ENCODE measurements at regions not wholly inside any gene's neighbourhood (a gene's known extent, or its start where the extent isn't known, plus 50 kb on each side); places are given as distances from the start of the nearest gene placed in this dataset.

DNA sequence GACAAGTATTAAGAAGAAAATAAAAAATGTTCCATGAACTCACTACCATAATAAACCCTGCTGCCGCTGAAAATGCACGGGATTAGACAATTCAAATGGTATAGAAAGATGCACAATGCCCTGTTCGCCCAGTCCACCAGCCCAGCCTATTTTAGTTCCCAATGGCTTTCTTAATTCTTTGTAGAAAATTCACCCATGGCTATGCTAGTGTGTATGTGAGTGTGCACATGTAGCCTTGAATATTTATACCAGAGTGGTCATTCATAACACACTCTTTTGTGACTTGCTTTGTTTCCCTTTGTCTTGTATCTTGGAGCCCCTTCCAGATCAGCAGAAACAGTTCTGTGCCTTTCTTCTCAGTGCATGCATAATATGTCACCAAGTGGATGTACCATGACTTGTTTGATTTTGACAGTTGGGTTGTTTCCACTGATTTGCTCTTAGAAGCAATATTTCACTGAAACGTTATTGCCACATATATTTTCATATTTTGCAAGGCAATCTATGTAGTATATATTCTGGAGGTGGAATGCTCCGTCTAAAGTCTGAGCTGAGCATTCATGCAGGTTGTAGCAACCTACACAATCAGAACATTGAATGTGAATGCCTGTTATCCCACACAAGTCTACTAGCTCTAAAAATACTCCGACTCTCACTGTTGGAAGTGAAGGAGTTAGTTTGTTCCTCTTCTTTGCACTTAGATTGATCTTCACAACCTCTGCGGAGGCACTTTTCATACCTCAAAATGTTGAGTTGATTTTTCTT lies 383.0 kb upstream of the EEF2KMT start:
- H3K27ac ChIP-seq (ENCODE audit: control insufficient read depth, insufficient read depth, low read length), result no peak overlapping the region
- no peaks in the 10 kb centered on the region for H3K36me3 ChIP-seq (ENCODE audit: control insufficient read depth in 2 of 2, extremely low read depth in 1 of 2, insufficient read depth in 2 of 2, low read length in 2 of 2)
- no peaks in the 10 kb centered on the region for H4K20me1 ChIP-seq (ENCODE audit: control insufficient read depth, extremely low read depth, insufficient read depth, low read length)
- no peaks in the 10 kb centered on the region for H3K27me3 ChIP-seq (ENCODE audit: control insufficient read depth, extremely low read depth, insufficient read depth, low read length)
- H3K4me3 ChIP-seq (ENCODE audit: control insufficient read depth in 2 of 3, extremely low read depth in 1 of 3, insufficient read depth in 2 of 3, low read depth in 1 of 3, low read length in 3 of 3), result no peak overlapping the region
- H2AFZ ChIP-seq (ENCODE audit: control insufficient read depth, low read length), result no peak overlapping the region
- H3K4me2 ChIP-seq (ENCODE audit: control insufficient read depth, extremely low read depth, insufficient read depth, low read depth, low read length), result no peak overlapping the region
- no peaks in the 10 kb centered on the region for H3K9me3 ChIP-seq (ENCODE audit: control insufficient read depth, low read depth, low read length)
- FAIRE-seq, result no peak
- dilution Hi-C loops (cut with MboI; ENCODE audit: extremely low pct_ligation_motif_present, low sequenced_read_pairs), result no loop called here
- no peaks in the 10 kb centered on the region for H3K79me2 ChIP-seq (ENCODE audit: control insufficient read depth, insufficient read depth, low read length)
- no peak overlapping the region for H3K9ac ChIP-seq (ENCODE audit: control insufficient read depth, extremely low read depth, insufficient read depth, low read length)
- no peak for DNase-seq (ENCODE audit: low read depth, low spot score)
- no peaks in the 10 kb centered on the region for H3K9me1 ChIP-seq (ENCODE audit: control insufficient read depth, extremely low read depth, insufficient read depth, low read length)
- no peaks in the 10 kb centered on the region for H3K4me1 ChIP-seq (ENCODE audit: control insufficient read depth, extremely low read depth, insufficient read depth, low read length)
- TF ChIP-seq EZH2 (IDR thresholded peaks at IDR 0.05; ENCODE audit: low read length) (no peak), CTCF (optimal IDR thresholded peaks at IDR 0.05 in 1 of 3, IDR thresholded peaks at IDR 0.05 in 1 of 3, conservative IDR thresholded peaks at IDR 0.05 in 1 of 3; ENCODE audit: extremely low read depth in 1 of 3, insufficient read depth in 2 of 3, low read length in 3 of 3) (no peak)

DNA sequence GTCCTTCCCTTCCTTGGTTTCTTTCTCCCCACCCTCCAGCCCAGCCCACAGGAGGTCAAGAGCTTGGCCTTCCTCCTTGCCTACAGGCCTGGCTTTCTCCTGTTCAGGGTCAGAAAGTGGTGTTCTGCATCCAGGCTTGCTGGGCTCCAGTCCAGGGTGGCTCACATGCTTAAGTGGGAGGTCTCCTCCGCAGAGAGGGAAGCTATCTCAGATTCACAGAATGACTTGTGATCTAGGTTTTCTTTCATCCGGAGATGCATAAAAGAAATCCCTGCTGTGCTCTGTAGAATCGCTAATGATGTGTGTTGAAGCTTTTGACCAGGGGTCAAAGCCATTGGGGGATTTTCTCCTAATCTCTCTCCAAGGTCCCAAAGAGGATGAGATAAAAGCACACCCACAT lies 382.3 kb upstream of the EEF2KMT start:
- TF ChIP-seq EZH2 (IDR thresholded peaks at IDR 0.05; ENCODE audit: low read length), result no peak
- TF ChIP-seq CTCF (optimal IDR thresholded peaks at IDR 0.05 in 1 of 3, IDR thresholded peaks at IDR 0.05 in 1 of 3, conservative IDR thresholded peaks at IDR 0.05 in 1 of 3; ENCODE audit: extremely low read depth in 1 of 3, insufficient read depth in 2 of 3, low read length in 3 of 3), result no peak
- no peaks in the 10 kb centered on the region for H3K4me1 ChIP-seq (ENCODE audit: control insufficient read depth, extremely low read depth, insufficient read depth, low read length)

More for the DNA sequence above, 382.3 kb upstream of the EEF2KMT start:
- H3K36me3 ChIP-seq (ENCODE audit: control insufficient read depth in 2 of 2, extremely low read depth in 1 of 2, insufficient read depth in 2 of 2, low read length in 2 of 2), result no peaks in the 10 kb centered on the region
- no peak overlapping the region for H3K9ac ChIP-seq (ENCODE audit: control insufficient read depth, extremely low read depth, insufficient read depth, low read length)
- H2AFZ ChIP-seq (ENCODE audit: control insufficient read depth, low read length), result no peak overlapping the region
- no peaks in the 10 kb centered on the region for H3K9me1 ChIP-seq (ENCODE audit: control insufficient read depth, extremely low read depth, insufficient read depth, low read length)
- DNase-seq (ENCODE audit: low read depth, low spot score) (no peak), FAIRE-seq (no peak)
- no peak overlapping the region for H3K4me3 ChIP-seq (ENCODE audit: control insufficient read depth in 2 of 3, extremely low read depth in 1 of 3, insufficient read depth in 2 of 3, low read depth in 1 of 3, low read length in 3 of 3)
- no peaks in the 10 kb centered on the region for H3K27me3 ChIP-seq (ENCODE audit: control insufficient read depth, extremely low read depth, insufficient read depth, low read length)
- no peak overlapping the region for H3K4me2 ChIP-seq (ENCODE audit: control insufficient read depth, extremely low read depth, insufficient read depth, low read depth, low read length)
- no peaks in the 10 kb centered on the region for H3K9me3 ChIP-seq (ENCODE audit: control insufficient read depth, low read depth, low read length)
- H3K79me2 ChIP-seq (ENCODE audit: control insufficient read depth, insufficient read depth, low read length), result no peaks in the 10 kb centered on the region
- H3K27ac ChIP-seq (ENCODE audit: control insufficient read depth, insufficient read depth, low read length), result no peak overlapping the region
- H4K20me1 ChIP-seq (ENCODE audit: control insufficient read depth, extremely low read depth, insufficient read depth, low read length), result no peaks in the 10 kb centered on the region
- dilution Hi-C loops (cut with MboI; ENCODE audit: extremely low pct_ligation_motif_present, low sequenced_read_pairs), result no loop called here

Data from keratinocyte (primary cell).